ENCODE measurements at regions not wholly inside any gene's neighbourhood (a gene's known extent, or its start where the extent isn't known, plus 50 kb on each side); places are given as distances from the start of the nearest gene placed in this dataset.

DNA sequence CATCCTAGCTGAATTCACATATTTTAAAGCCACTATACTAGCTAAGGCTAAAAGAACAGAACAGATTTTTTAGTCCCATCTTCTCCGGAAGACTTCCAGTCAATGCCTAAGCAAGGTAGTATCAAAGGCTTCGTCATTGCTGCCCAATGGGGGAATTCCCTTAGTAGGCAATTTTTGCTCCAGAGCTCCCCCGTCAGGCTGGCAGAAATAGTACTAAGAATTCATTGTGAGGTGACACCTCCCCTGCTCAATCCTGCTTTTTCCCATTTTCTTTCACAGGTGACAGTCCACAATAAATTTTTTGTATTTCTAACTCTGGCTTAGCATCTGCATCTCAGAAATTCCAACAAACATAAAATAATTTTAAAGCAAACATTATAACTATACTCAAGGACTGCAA lies 52.8 kb upstream of the SRSF6 start:
- TF ChIP-seq, protein P1, sequence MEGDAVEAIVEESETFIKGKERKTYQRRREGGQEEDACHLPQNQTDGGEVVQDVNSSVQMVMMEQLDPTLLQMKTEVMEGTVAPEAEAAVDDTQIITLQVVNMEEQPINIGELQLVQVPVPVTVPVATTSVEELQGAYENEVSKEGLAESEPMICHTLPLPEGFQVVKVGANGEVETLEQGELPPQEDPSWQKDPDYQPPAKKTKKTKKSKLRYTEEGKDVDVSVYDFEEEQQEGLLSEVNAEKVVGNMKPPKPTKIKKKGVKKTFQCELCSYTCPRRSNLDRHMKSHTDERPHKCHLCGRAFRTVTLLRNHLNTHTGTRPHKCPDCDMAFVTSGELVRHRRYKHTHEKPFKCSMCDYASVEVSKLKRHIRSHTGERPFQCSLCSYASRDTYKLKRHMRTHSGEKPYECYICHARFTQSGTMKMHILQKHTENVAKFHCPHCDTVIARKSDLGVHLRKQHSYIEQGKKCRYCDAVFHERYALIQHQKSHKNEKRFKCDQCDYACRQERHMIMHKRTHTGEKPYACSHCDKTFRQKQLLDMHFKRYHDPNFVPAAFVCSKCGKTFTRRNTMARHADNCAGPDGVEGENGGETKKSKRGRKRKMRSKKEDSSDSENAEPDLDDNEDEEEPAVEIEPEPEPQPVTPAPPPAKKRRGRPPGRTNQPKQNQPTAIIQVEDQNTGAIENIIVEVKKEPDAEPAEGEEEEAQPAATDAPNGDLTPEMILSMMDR (IDR thresholded peaks at IDR 0.05 in 4 of 5, conservative IDR thresholded peaks at IDR 0.05 in 1 of 5): no peak
- TF ChIP-seq POLR2A (IDR thresholded peaks at IDR 0.05): no peak
